ENCODE measurements at regions not wholly inside any gene's neighbourhood (a gene's known extent, or its start where the extent isn't known, plus 50 kb on each side); places are given as distances from the start of the nearest gene placed in this dataset.
"Not testable (repeated sequence)": the region's sequence is repeated elsewhere in the genome, so short reads cannot be mapped to it uniquely, and the experiment has no call there.

DNA sequence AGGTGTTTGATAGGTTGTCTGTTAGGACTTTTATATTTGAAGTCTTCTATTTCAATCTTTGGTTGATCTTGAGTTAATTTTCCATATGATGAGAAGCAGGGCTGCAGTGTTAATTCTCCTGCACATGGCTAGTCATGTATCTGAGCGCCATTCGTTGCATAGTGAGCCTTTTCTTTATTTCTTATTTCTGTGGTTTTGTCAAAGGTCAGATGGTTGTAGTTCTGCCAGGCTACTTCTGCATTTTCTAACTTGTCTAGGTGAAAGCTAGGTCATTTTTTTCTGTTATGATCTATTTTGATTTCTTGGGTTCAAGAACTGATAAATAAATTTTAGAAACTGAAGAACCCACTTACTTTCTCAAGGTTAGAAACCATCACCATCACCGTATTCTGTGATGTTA lies 56.7 kb downstream of the CCDC74A start:
- no peak for DNase-seq

DNA sequence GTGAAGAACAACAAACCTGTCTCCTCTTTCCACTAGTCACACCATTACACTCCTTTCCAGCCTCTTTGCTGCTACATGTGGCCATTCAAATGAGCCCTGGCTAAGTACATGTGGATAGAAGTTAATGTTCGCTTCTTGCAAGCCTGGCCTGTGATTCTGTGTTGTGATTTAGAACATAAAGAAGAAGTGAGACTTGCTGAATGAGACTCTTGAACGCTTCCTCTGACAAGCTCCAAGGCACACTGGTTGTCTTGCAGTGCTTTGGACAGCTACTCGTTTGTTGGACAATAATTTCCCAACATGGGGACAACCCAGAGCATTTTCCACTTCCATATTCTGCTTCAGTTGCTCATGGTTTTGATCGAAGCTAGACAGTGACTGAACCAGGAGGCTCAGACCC lies 57.3 kb downstream of the CCDC74A start:
- no peak for DNase-seq

DNA sequence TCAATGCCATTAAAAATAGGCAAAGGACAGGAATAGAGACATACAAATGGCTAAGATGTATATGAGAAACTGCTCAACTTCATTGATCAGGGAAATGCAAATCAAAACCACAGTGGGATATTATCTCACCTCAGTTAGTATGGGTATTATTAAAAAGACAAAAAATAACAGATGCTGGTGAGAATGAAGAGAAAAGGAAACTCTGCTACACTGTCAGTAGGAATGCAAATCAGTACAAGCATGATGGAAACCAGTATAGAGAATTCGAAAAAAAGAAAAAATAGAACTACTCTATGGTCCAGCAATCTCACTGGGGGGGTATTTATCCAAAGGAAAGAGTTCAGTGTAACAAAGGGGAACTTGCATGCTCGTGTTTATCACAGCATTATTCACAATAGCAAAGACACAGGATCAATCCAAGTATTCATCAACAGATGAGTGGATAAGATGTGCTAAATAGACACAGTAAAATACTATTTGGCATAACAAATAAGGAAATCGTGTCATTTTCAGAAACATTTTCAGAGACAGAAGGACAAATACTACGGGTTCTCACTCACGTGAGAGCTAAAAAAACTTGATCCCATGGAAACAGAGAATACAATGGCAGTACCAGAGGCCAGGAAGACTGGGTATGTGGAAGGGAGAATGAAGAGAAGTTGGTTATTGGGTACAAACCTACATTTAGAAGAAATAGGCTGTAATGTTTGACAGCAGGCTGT lies 60.6 kb downstream of the CCDC74A start:
- DNase-seq, result no peak

DNA sequence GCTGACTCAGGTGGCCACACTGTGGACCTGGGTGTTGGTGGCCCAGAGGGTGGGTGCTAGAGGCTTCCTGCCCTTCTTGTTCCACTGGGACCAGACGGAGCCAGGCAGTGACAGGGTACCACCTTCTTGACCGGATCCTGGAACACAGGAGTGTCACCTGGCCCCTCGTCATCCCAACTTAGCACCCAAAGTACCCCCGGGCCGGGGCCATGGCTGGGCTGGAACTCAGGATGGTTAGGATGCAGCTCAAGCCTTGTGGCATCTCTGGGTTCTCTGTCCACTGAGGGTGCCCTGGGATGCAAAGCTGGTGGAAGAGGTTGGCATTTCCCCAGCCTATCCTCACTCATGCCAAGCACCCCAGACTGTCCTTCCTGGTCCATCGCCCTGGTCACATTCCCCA lies 61.4 kb downstream of the CCDC74A start:
- DNase-seq, result not testable (repeated sequence)

DNA sequence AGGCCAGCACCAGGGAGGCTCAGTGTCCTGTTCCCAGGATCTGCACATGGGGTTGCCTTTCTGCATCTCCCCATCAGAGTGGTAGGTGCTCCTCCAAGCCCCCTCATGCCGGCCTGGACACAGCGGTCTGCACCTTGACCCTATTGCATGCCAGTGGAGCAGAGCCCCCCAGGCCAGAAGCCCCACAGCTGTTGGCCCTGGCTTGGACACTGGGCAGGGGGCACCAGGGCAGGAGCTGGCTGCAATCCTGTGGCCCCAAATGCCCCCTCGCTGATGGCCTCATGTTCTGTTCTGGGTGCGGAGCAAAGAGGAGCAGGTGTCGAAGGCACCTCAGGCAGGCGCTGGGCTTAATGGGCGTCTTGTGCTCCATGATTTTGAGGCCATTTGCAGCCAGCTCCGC lies 62.7 kb downstream of the CCDC74A start:
- no peak for DNase-seq

DNA sequence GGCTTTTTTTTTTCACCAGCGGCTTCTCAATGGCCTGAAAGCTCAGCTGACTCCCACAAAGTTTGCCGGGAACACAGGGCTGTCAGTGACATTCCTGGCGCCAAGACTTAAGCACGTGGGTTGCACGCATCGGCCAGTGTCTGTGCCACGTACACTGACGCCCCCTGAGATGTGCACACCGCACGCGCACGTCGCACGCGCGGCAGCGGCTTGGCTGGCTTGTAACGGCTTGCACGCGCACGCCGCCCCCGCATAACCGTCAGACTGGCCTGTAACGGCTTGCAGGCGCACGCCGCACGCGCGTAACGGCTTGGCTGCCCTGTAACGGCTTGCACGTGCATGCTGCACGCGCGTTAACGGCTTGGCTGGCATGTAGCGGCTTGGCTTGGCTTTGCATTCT lies 63.2 kb downstream of the CCDC74A start:
- no peak for DNase-seq

DNA sequence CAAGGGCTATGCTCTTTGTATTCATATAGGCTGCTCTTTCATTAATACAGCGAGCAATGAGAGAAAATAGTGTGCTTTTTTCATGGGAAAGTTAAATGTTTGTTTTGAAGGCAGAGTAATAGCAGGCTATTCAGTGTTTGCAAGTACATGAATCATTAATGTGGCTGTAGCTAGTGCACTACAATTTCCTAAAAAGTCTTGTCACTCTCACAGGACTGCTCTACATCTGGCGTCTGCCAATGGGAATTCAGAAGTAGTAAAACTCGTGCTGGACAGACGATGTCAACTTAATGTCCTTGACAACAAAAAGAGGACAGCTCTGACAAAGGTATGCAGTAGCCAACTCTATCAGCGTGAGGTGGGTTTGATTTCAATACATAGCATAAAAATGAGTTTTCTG lies 68.9 kb downstream of the CCDC74A start:
- not testable (repeated sequence) for DNase-seq

DNA sequence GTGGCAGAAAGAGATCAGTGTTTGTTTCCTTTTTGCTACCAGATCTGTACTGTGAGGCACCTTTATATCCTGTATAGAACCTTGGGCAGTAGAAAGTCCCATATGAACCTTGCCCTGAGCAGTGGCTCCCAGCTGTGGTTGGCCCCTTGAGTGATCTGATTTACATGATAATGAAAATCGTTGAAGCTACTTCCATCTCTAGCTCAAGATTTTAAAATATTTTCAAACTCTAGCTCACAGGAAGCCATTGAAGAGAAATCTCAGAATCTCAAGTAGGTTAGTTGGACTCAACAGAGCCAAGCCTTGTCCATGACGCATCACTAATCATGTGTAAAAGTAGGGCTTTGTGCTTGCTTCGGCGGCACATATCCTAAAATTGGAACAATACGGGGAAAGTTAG lies 74.8 kb downstream of the CCDC74A start:
- not testable (repeated sequence) for DNase-seq

DNA sequence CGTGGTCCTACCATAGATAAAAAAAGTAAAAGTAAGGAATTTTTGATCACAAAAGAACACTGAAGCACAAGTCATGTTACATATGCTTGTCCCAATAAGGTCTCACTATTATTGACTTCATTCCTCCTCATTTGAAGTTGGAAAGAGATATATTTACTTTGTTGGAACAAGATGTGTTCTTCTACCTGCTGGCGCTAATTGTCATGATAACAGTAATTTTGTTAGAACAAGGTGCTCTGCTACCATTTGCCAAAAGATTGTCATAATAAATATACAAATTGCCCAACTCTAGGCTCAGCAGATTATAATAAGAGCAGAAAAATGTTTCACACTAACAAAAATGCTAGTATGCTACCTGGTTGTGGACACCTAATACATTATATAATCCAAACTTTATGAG lies 77.0 kb downstream of the CCDC74A start:
- DNase-seq, result not testable (repeated sequence)

DNA sequence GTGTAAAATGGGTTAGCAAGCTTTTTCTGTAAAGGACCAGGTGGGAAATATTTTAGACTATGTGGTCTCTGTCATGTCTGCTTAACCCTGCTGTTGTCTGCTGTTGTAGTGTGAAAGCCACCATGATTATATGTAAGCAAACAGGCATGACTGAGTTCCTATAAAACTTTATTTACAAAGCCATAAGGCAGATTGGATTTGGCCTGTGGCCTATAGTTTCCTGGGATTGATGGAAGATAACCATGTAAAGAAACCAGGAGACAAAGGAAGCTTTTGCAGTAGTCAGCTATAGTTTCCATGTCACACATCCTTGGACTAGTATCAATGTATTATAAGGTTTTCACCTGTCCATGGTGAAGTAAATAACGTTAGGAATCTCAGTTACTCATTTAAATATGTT lies 78.7 kb downstream of the CCDC74A start:
- DNase-seq, result not testable (repeated sequence)

DNA sequence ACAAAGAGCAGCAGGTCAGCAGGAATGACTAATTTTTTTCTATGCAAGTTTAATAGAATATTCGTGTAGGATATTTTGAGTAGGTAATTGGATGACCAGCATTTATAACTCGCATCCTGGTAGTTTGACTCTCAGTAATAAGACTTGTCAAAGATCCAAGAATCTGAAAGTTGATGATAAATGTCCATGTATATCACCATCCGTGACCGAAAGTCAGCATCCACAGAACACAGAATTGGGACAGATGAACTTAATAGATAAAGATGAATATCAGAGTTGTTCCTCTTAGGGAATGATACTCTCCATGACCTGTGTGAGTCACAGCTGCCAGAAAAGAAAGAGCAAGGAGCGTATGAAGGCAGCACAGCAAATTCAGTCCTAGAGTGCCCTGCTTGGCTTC lies 79.4 kb downstream of the CCDC74A start:
- DNase-seq, result not testable (repeated sequence)

DNA sequence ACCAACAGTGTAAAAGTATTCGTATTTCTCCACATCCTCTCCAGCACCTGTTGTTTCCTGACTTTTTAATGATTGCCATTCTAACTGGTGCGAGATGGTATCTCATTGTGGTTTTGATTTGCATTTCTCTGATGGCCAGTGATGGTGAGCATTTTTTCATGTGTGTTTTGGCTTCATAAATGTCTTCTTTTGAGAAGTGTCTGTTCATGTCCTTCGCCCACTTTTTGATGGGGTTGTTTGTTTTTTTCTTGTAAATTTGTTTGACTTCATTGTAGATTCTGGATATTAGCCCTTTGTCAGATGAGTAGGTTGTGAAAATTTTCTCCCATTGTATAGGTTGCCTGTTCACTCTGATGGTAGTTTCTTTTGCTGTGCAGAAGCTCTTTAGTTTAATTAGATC lies 86.9 kb downstream of the CCDC74A start:
- DNase-seq, result not testable (repeated sequence)

DNA sequence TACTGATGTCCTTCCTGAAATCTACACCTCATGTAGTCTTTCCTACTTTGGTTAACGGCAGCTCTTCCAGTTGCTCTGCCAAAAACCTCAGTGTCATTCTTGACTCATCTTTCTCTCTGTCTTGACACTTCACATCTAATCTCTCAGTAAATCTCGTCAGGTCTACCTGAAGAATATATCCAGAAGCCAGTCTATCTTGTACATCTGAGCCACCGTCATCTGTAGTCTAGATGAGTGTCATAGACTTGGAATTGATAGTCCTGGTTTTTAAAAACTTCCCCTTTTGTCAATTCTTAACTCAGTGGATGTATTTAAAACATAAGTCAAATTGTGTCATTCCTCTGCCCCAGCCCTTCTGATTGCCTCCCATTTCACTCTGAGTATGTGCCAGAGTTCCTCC lies 90.6 kb downstream of the CCDC74A start:
- not testable (repeated sequence) for DNase-seq

DNA sequence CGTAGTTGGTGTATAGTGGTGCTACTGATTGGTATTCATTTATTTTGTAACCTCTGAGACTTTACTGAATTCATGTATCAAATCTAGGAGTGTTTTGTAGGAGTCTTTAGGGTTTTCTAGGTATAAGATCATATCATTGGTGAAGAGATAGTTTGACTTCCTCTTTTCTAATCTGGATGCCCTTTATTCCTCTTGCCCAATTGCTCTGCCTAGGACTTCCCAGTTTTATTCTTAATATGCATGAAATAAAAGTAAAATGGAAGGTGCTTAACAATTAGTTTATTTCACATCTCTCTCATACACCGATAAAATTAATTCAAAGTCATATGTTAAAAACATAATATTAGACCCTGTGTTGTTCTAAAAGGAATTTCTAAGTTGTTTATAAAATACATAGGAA lies 95.2 kb downstream of the CCDC74A start:
- not testable (repeated sequence) for DNase-seq

DNA sequence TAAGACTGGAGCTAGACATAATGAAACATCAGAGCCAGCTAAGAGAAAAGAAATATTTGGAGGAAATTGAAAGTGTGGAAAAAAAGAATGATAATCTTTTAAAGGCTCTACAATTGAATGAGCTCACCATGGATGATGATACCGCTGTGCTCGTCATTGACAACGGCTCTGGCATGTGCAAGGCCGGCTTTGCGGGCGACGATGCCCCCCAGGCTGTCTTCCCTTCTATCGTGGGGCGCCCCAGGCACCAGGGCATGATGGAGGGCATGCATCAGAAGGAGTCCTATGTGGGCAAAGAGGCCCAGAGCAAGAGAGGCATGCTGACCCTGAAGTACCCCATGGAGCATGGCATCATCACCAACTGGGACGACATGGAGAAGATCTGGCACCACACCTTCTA lies 98.3 kb downstream of the CCDC74A start:
- not testable (repeated sequence) for DNase-seq

DNA sequence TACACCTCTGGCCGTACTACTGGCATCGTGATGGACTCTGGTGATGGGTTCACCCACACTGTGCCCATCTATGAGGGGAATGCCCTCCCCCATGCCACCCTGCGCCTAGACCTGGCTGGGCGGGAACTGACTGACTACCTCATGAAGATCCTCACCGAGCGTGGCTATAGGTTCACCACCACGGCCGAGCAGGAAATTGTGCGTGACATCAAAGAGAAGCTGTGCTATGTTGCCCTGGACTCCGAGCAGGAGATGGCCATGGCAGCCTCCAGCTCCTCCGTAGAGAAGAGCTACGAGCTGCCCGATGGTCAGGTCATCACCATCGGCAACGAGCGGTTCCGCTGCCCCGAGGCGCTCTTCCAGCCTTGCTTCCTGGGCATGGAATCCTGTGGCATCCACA lies 98.9 kb downstream of the CCDC74A start:
- DNase-seq, result not testable (repeated sequence)

DNA sequence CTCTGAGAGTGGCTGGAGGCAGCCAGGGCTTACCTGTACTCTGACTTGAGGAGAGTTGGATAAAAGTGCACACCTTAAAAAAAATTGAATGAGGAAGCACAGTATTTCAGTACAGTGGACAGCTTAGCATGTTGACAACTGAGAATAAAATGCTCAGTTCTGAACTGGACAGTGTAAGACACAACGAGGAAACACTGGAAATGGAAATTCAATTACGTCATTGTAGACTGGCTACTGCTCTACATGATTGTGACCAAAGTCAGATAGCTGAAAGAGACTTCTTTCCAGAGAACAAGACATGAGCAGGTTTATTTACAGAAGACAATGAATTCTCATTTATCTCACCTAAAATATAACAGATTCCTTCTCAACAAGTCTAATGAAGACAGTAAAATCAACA lies 100.1 kb downstream of the CCDC74A start:
- not testable (repeated sequence) for DNase-seq

DNA sequence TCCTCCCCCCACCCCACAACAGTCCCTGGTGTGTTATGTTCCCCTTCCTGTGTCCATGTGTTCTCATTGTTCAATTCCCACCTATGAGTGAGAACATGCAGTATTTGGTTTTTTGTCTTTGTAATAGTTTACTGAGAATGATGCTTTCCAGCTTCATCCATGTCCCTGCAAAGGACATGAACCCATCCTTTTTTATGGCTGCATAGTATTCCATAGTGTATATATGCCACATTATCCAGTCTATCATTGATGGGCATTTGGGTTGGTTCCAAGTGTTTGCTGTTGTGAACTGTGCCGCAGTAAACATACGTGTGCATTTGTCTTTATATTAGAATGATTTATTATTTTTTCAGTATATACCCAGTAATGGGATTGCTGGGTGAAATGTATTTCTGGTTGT lies 104.0 kb downstream of the CCDC74A start:
- not testable (repeated sequence) for DNase-seq

DNA sequence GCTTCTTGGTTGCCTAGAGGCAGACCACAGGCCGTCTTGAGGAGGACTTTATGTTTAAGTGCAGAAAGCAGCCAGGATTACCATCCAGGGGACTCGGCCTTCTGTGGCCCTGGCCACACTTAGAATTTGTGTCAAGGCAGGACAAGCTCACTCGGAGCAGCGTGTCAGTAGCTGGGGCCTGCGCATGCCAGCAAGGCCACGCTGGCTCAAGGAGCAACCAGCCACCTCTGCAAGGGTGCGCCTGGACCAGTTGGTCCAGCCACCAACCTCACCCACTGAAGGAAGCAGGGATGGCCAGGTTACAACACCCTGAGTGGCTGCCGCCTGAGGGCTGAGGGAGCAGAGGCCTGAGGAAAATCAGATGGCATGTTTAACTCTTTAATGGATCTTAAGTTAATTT lies 105.7 kb downstream of the CCDC74A start:
- not testable (repeated sequence) for DNase-seq

DNA sequence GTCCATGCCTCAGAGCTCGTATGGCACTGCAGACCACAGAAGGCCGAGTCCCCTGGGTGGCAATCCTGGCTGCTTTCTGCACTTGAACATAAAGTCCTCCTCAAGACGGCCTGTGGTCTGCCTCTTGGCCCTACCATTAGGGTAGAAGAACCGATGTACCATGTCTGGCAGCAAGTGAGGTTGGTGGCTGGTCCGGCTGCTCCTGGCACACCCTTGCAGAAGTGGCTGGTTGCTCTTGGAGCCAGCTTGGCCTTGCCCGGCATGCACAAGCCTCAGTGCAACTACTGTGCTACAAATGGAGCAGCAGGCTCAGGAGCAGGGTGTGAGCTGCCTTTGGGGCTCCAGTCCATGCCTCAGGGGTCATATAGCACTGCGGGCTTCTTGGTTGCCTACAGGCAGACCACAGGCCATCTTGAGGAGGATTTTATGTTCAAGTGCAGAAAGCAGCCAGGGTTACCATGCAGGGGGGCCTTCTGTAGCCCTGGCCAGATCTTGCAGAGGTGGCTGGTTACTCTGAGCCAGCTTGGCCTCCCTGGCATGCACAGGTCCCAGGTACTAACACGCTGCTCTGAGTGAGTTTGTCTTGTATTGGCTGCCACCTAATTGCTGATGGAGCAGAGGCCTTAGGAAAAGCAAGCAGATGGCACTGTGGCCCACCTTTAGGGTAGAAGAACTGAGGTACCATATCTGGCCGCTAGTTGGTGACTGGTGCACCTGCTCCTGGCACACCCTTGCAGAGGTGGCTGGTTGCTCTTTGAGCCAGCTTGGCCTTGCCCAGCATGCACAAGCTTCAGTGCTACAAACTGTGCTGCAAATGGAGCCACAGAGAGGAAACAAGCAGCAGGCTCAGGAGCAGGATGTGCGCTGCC lies 106.4 kb downstream of the CCDC74A start:
- DNase-seq, result not testable (repeated sequence)

DNA sequence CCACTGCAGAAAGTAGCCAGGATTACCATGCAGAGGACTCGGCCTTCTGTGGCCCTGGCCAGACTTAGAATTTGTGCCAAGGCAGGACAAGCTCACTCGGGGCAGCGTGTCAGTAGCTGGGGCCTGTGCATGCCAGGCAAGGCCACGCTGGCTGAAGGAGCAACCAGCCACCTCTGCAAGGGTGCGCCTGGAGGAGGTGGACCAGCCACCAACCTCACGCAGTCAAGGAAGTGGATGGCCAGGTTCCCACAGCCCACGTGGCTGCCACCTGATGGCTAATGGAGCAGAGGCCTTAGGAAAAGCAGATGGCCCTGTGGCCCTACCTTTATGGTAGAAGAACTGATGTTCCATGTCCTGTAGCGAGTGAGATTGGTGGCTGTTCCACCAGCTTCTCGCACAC lies 107.9 kb downstream of the CCDC74A start:
- no peak for DNase-seq

DNA sequence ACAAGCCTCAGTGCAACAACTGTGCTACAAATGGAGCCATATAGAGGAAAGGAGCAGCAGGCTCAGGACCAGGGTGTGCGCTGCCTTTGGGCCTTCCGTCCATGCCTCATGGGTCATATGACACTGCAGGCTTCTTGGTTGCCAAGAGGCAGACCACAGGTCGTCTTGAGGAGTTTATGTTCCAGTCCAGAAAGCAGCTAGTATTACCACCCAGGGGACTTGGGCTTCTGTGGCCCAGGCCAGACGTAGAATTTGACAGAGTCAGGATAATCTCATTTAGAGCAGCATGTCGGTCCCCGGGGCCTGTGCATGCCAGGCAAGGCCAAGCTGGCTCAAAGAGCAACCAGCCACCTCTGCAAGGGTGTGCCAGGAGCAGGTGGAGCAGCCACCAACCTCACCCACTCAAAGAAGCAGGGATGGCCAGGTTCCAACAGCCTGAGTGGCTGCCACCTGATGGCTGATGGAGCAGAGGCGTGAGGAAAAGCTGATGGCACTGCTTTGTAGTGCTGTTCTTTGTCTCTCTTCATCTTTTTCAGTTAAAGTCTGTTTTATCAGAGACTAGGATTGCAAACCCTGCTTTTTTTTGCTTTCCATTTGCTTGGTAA lies 109.1 kb downstream of the CCDC74A start:
- DNase-seq, result not testable (repeated sequence)

DNA sequence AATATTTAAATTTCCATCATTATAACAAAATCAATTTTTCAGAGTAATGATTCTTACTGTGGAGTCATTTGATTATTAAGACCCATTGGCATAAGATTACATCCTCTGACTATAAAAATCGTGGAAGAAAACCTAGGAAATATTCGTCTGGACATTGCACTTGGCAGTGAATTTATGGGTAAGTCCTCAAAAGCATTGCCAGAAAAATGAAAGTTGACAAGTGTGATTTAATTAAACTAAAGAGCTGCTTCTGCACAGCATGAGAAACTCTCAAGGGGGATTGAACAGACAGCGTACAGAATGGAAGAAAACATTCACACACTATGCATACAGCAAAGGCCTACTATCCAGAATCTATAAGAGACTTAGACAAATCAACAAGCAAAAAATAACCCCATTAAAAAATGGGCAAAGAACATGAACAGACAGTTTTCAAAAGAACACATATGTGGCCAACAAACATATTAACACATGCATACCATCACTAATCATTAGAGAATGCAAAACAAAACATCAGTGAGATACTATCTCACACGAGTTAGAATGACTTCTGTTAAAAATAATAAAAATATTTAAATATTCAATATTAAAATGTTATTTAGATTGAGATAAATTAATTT lies 111.4 kb downstream of the CCDC74A start:
- not testable (repeated sequence) for DNase-seq

Data from activated naive CD4-positive, alpha-beta T cell treated with anti-CD3 and anti-CD28 coated beads, Interleukin-2, amount 50 U/mL, for 16 hours (primary cell).